ENCODE measurements at regions not wholly inside any gene's neighbourhood (a gene's known extent, or its start where the extent isn't known, plus 50 kb on each side); places are given as distances from the start of the nearest gene placed in this dataset.
A peak's percentile ranks its signal among the peaks of the same experiment; 100 is the strongest.

- no peak for TF ChIP-seq TAF1 (conservative IDR thresholded peaks at IDR 0.05)
- no peak for TF ChIP-seq EGR1 (IDR thresholded peaks at IDR 0.05; ENCODE audit: low read depth in 2 of 2)
- TF ChIP-seq HNF4A (conservative IDR thresholded peaks at IDR 0.05), result no peak
- no peak for TF ChIP-seq MAX (IDR thresholded peaks at IDR 0.05)
- TF ChIP-seq GABPA (IDR thresholded peaks at IDR 0.05 in 1 of 2, conservative IDR thresholded peaks at IDR 0.05 in 1 of 2), result no peak
- TF ChIP-seq CTCF (IDR thresholded peaks at IDR 0.05; ENCODE audit: low read depth, low read length, missing input control), result no peak
- DNase-seq (ENCODE audit: low spot score), result no peak
- no peak overlapping the region for H3K4me3 ChIP-seq (ENCODE audit: low read depth in 1 of 3, low read length in 3 of 3)
- H3K9me3 ChIP-seq (ENCODE audit: control insufficient read depth in 4 of 4, low read length in 3 of 4), result peaks cover 0 to 4% (median 0%) of the 10 kb centered on the region in 4 donors
- whole genome bisulfite sequencing, result 14% methylated on average over 1 of the region's 1 CpG
- H3K27ac ChIP-seq (ENCODE audit: low read depth in 1 of 2, low read length in 2 of 2), result no peak overlapping the region
- peaks cover 0 to 1% (median 0%) of the 10 kb centered on the region in 4 donors for H3K4me1 ChIP-seq (ENCODE audit: control insufficient read depth in 4 of 4, insufficient read depth in 4 of 4, low read length in 3 of 4)
- no peak overlapping the region for H3K9ac ChIP-seq (ENCODE audit: low read depth in 1 of 2, low read length in 2 of 2)
- H3K36me3 ChIP-seq (ENCODE audit: control insufficient read depth in 4 of 4, insufficient read depth in 3 of 4, low read depth in 1 of 4, low read length in 3 of 4), result no peaks in the 10 kb centered on the region
- no peaks in the 10 kb centered on the region for H3K27me3 ChIP-seq (ENCODE audit: control insufficient read depth in 4 of 4, insufficient read depth in 4 of 4, low read length in 3 of 4)
Observed at GRCh38 chr4:14835288-14835687, 167.0 kb upstream of the CPEB2 start.

GRCh38 chr4:14835708-14836425 lies 166.4 kb upstream of the CPEB2 start:
- H3K27me3 ChIP-seq (ENCODE audit: control insufficient read depth in 4 of 4, insufficient read depth in 4 of 4, low read length in 3 of 4), result no peaks in the 10 kb centered on the region
- H3K9ac ChIP-seq (ENCODE audit: low read depth in 1 of 2, low read length in 2 of 2), result no peak overlapping the region
- H3K36me3 ChIP-seq (ENCODE audit: control insufficient read depth in 4 of 4, insufficient read depth in 3 of 4, low read depth in 1 of 4, low read length in 3 of 4), result no peaks in the 10 kb centered on the region
- no peak overlapping the region for H3K27ac ChIP-seq (ENCODE audit: low read depth in 1 of 2, low read length in 2 of 2)
- no peak for DNase-seq (ENCODE audit: low spot score)
- TF ChIP-seq HNF4A (conservative IDR thresholded peaks at IDR 0.05), result peak in 1 of 2 donors; percentile 10
- TF ChIP-seq CTCF (IDR thresholded peaks at IDR 0.05; ENCODE audit: low read depth, low read length, missing input control), result no peak
- H3K9me3 ChIP-seq (ENCODE audit: control insufficient read depth in 4 of 4, low read length in 3 of 4), result peaks cover 0 to 4% (median 0%) of the 10 kb centered on the region in 4 donors
- no peaks in the 10 kb centered on the region for H3K4me1 ChIP-seq (ENCODE audit: control insufficient read depth in 4 of 4, insufficient read depth in 4 of 4, low read length in 3 of 4)
- H3K4me3 ChIP-seq (ENCODE audit: low read depth in 1 of 3, low read length in 3 of 3), result no peak overlapping the region
- WGBS, result 89% methylated on average over 3 of the region's 3 CpGs

GRCh38 chr4:14837860-14838259 lies 164.4 kb upstream of the CPEB2 start:
- Histone ChIP-seq H3K9ac (ENCODE audit: low read depth in 1 of 2, low read length in 2 of 2) (no peak overlapping the region), H3K4me1 (ENCODE audit: control insufficient read depth in 4 of 4, insufficient read depth in 4 of 4, low read length in 3 of 4) (no peaks in the 10 kb centered on the region), H3K4me3 (ENCODE audit: low read depth in 1 of 3, low read length in 3 of 3) (no peak overlapping the region), H3K27me3 (ENCODE audit: control insufficient read depth in 4 of 4, insufficient read depth in 4 of 4, low read length in 3 of 4) (no peaks in the 10 kb centered on the region), H3K9me3 (ENCODE audit: control insufficient read depth in 4 of 4, low read length in 3 of 4) (peaks cover 0 to 4% (median 0%) of the 10 kb centered on the region in 4 donors), H3K27ac (ENCODE audit: low read depth in 1 of 2, low read length in 2 of 2) (no peak overlapping the region), H3K36me3 (ENCODE audit: control insufficient read depth in 4 of 4, insufficient read depth in 3 of 4, low read depth in 1 of 4, low read length in 3 of 4) (no peaks in the 10 kb centered on the region)
- 59% methylated on average over 4 of the region's 4 CpGs for WGBS
- no peak for DNase-seq (ENCODE audit: low spot score)
- no peak for TF ChIP-seq EGR1 (IDR thresholded peaks at IDR 0.05; ENCODE audit: low read depth in 2 of 2)
- no peak for TF ChIP-seq NR2F2 (IDR thresholded peaks at IDR 0.05)
- no peak for TF ChIP-seq RXRA (IDR thresholded peaks at IDR 0.05)
- TF ChIP-seq FOXA1 (IDR thresholded peaks at IDR 0.05), result no peak
- no peak for TF ChIP-seq FOXA2 (IDR thresholded peaks at IDR 0.05)
- TF ChIP-seq HNF4A (conservative IDR thresholded peaks at IDR 0.05), result no peak
- TF ChIP-seq YY1 (IDR thresholded peaks at IDR 0.05), result no peak
- TF ChIP-seq TAF1 (conservative IDR thresholded peaks at IDR 0.05), result no peak
- TF ChIP-seq ZBTB33 (IDR thresholded peaks at IDR 0.05), result no peak
- no peak for TF ChIP-seq SP1 (IDR thresholded peaks at IDR 0.05)
- TF ChIP-seq HNF4G (IDR thresholded peaks at IDR 0.05), result no peak
- no peak for TF ChIP-seq MAX (IDR thresholded peaks at IDR 0.05)
- peak; percentile 25 to 49 for TF ChIP-seq RAD21 (IDR thresholded peaks at IDR 0.05)
- peak; percentile 15 for TF ChIP-seq CTCF (IDR thresholded peaks at IDR 0.05; ENCODE audit: low read depth, low read length, missing input control)

Data from liver (tissue), 8 donors.